ENCODE measurements at regions not wholly inside any gene's neighbourhood (a gene's known extent, or its start where the extent isn't known, plus 50 kb on each side); places are given as distances from the start of the nearest gene placed in this dataset.

DNA sequence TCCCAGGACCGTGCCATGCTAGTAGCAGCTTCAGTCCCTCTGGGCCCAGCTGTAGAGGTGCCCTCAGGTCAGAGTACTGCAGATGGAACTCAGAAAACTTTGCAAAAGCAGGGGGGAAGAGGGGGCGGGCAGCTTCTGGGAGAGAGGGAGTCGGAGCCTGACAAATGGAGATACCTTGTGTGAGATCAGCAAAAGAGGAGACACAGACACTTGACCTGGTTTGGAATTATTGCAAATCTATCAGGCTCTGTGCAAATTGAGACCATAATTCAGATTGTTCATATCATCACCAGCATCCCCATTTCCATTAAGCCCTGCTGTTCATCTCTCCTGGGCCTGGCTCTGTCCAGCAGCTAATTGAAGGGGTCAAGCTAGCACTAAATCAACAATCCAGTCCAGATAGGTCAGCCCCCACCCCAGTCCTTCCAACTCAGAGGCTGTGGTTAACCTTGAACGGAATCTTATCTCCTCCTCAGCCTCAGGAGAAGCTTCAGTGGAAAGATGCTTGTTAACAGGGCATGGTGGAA lies 292.6 kb upstream of the PLET1 start:
- no peak overlapping the region for H3K4me3 ChIP-seq (ENCODE audit: low read depth, low read length)
- DNase-seq (ENCODE audit: low read depth): no peak
- TF ChIP-seq, protein P1, sequence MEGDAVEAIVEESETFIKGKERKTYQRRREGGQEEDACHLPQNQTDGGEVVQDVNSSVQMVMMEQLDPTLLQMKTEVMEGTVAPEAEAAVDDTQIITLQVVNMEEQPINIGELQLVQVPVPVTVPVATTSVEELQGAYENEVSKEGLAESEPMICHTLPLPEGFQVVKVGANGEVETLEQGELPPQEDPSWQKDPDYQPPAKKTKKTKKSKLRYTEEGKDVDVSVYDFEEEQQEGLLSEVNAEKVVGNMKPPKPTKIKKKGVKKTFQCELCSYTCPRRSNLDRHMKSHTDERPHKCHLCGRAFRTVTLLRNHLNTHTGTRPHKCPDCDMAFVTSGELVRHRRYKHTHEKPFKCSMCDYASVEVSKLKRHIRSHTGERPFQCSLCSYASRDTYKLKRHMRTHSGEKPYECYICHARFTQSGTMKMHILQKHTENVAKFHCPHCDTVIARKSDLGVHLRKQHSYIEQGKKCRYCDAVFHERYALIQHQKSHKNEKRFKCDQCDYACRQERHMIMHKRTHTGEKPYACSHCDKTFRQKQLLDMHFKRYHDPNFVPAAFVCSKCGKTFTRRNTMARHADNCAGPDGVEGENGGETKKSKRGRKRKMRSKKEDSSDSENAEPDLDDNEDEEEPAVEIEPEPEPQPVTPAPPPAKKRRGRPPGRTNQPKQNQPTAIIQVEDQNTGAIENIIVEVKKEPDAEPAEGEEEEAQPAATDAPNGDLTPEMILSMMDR (IDR thresholded peaks at IDR 0.05; ENCODE audit: insufficient read depth, low read length): no peak

DNA sequence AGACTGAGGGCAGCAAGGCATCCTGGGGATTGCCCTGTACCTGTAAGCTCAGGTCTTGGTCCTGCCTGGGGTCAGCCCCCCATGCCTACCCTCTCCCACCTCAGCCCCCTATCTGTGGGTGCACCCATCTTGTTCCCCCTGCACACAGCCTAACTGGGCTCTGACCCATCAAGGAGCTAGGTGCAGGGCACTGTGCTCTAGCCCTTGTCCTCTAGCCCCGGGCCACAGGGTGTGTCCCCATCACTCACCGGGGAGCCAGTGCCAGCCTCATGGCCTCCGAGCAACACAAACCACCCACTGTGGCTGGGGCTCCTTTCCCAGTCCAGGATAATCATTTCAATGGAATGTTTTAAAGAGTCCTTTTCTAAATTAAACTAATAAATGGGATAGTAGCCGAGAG lies 293.9 kb upstream of the PLET1 start:
- TF ChIP-seq, protein P1 (IDR thresholded peaks at IDR 0.05; ENCODE audit: insufficient read depth, low read length): no peak
- no peak for DNase-seq (ENCODE audit: low read depth)
- H3K4me3 ChIP-seq (ENCODE audit: low read depth, low read length): no peak overlapping the region

DNA sequence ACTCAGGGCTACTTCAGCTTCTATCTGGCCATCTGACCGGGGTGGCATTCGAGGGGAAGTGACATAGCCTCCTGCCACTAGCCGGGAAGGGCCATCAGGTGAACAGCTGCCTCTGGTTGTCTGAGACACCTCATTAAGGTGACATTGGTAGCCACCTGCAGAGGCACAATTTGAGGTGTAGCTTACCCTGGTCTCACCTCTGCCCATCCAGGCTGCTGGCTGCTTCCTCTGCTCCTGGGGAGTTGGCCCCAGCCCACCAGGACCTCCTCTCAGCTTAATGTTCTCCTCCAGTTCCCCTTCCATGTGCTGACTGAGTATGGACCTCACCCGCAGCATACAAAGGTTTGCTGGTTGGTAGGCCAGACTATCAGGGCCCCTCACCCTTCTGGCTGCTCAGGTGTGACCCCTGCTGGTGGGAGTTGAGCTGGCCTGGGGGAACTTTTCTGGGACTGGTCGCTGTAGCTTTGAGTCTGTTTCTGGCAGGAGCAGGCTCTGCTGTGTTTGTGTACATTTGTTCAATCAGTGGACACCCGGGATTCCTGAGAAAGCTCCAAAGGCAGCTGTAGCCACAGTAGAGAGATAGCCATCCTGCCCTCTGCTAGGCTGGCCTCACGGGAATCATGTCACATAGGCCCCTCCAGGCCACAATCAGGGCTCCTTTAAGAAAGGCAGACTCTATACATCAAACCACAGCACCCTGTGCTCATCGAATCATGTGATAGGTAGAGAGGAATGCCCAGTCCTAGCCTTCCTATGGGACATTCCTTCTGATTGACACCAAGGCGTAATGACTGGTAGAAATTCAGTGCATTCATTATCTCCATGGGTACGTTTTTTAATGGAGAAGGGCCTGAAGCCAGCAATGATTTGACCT lies 295.1 kb upstream of the PLET1 start:
- peak; percentile 22 for DNase-seq (ENCODE audit: low read depth)
- TF ChIP-seq, protein P1 (IDR thresholded peaks at IDR 0.05; ENCODE audit: insufficient read depth, low read length): peak; percentile 66
- H3K4me3 ChIP-seq (ENCODE audit: low read depth, low read length): no peak overlapping the region

DNA sequence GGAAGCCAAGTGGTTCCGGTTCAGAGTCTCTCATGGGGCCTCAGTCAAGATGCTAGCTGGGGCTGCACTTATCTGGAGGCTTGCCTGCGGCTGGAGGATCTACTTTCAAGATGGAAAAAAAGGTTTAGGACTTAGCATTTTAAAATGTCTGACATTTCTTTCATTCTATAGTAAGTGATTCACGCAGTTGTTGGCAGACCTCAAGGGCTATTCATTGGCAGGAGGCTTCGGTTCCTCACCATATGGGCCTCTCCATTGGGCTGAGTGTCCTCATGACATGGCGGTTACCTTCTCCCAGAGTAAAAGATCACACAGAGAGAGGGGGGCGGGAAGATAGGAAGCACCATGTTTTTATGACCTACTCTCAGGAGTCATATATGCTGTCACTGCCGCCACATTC lies 298.0 kb upstream of the PLET1 start:
- TF ChIP-seq, protein P1 (IDR thresholded peaks at IDR 0.05; ENCODE audit: insufficient read depth, low read length): no peak
- peak; percentile 27 for DNase-seq (ENCODE audit: low read depth)
- no peak overlapping the region for H3K4me3 ChIP-seq (ENCODE audit: low read depth, low read length)

DNA sequence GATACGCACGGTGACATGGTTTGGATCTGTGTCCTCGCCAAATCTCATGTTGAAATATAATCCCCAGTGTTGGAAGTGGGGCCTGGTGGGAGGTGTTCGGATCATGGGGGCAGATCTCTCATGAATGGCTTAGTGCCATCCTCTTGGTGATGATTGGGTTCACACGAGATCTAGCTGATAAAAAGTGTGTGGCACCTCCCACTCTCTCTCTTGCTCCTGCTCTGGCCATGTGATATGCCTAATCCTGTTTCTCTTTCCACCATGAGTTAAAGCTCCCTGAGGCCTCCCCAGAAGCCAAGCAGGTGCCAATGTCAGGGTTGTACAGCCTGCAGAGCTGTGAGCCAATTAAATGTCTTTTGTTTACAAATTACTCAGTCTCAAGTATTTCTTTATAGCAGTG lies 303.1 kb upstream of the PLET1 start:
- TF ChIP-seq, protein P1 (IDR thresholded peaks at IDR 0.05; ENCODE audit: insufficient read depth, low read length): no peak
- H3K4me3 ChIP-seq (ENCODE audit: low read depth, low read length): no peak overlapping the region
- no peak for DNase-seq (ENCODE audit: low read depth)

DNA sequence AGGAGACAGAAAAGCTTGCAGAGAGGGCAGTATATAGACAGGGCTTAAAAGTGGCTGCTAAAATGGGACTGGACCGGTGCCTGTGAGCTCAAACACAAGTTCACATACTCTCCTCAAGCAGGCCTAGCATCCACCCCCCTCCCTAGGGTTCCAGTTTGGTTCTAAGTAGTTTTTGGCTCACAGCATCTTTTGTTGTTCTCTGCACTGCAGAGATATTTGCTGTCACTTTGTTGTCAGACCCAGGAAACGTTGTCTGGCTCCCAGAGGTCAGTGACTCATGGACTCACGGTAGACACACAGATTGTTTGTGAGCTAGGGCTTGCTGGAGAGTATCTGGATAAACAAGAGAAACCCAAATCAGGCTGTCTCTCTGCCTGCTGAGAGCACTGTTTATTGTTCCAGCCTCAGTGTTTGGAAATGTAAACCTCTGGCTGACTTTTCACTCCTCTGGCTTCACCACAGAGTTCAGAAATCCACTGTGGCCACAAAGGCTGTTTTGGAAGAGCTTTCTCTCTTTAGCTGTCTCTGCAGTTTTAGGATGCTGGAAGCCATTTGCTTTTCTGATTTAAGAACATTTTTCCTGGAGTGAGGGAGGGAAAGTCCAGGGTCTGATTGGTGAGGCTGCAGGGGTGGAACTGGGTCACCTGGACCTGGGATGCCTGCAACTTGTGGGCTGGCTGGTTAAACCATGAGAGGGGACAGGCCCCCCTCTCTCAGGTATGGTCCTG lies 303.7 kb upstream of the PLET1 start:
- TF ChIP-seq, protein P1 (IDR thresholded peaks at IDR 0.05; ENCODE audit: insufficient read depth, low read length): no peak
- no peak overlapping the region for H3K4me3 ChIP-seq (ENCODE audit: low read depth, low read length)
- peak; percentile 71 for DNase-seq (ENCODE audit: low read depth)
